Spleen (tissue), 11 donors: ENCODE measurements at regions not wholly inside any gene's neighbourhood (a gene's known extent, or its start where the extent isn't known, plus 50 kb on each side); places are given as distances from the start of the nearest gene placed in this dataset.

Source experiments
- DNase-seq: peaks from one replicate; pipeline ENCODE4 v3.0.0-alpha.2; 2020
- H3K27ac ChIP-seq, 8 donors: fragments of 200-600 bp; sonication (generic) in 7 of 8; 1 replicate in 4 of 8; 2 replicates in 4 of 8; pipeline versions ENCODE4 v1.5.0 to v1.8.0; 2016 to 2021; ENCODE audit warnings: inconsistent platforms in 4 of 8, mild to moderate bottlenecking in 4 of 8, moderate library complexity in 1 of 8
- H3K27me3 ChIP-seq, 7 donors: fragments of 200-600 bp; sonication (generic) in 6 of 7; replicated peaks in 1 of 7; 1 replicate in 4 of 7; 2 replicates in 3 of 7; pipeline versions ENCODE4 v1.5.0 to v1.8.0; 2016 to 2021; ENCODE audit warnings: inconsistent platforms in 3 of 7, mild to moderate bottlenecking in 1 of 7
- H3K36me3 ChIP-seq, 6 donors: fragments of 200-600 bp; sonication (generic) in 5 of 6; 1 replicate in 4 of 6; 2 replicates in 2 of 6; pipeline versions ENCODE4 v1.5.0 to v1.8.0; 2016 to 2021; ENCODE audit warnings: inconsistent platforms in 2 of 6
- H3K4me1 ChIP-seq, 6 donors: fragments of 200-600 bp; sonication (generic) in 5 of 6; 1 replicate in 3 of 6; 2 replicates in 3 of 6; pipeline versions ENCODE4 v1.5.0 to v1.8.0; 2016 to 2021; ENCODE audit warnings: inconsistent platforms in 3 of 6
- H3K4me3 ChIP-seq, 8 donors: fragments of 200-600 bp; sonication (generic) in 7 of 8; 1 replicate in 4 of 8; 2 replicates in 4 of 8; pipeline versions ENCODE4 v1.5.0 to v1.8.0; 2016 to 2021; ENCODE audit warnings: inconsistent platforms in 4 of 8, mild to moderate bottlenecking in 4 of 8, moderate library complexity in 2 of 8
- H3K9me3 ChIP-seq, 8 donors: fragments of 200-600 bp; sonication (generic) in 7 of 8; 1 replicate in 4 of 8; 2 replicates in 4 of 8; pipeline versions ENCODE4 v1.5.0 to v1.8.0; 2016 to 2021; ENCODE audit warnings: inconsistent platforms in 4 of 8
- CTCF ChIP-seq, 11 experiments: fragments of 200-600 bp in 7 of 11; fragments of 450-650 bp in 4 of 11; sonication (generic) in 4 of 11; IDR thresholded peaks in 8 of 11; conservative IDR thresholded peaks in 3 of 11; 1 replicate in 7 of 11; 2 replicates in 4 of 11; pipeline versions ENCODE4 v1.4.0 to v1.8.0; 2016 to 2021; ENCODE audit warnings: antibody characterized with exemption in 11 of 11, inconsistent platforms in 4 of 11, mild to moderate bottlenecking in 1 of 11
- POLR2A ChIP-seq, 3 donors: fragments of 450-650 bp; IDR thresholded peaks; one replicate each; pipeline ENCODE4 v1.5.1; 2017; ENCODE audit warnings: antibody characterized with exemption in 3 of 3, mild to moderate bottlenecking in 1 of 3
- POLR2AphosphoS5 ChIP-seq, 3 donors: sonication (generic); formaldehyde crosslinking; IDR thresholded peaks; one replicate each; pipeline ENCODE4 v1.5.1; 2017; ENCODE audit warnings: antibody characterized with exemption in 3 of 3
- WGBS, 5 donors: extraction: QIAGEN DNeasy Blood & Tissue Kit in 3 of 5; methylation state at CpG; one replicate each; pipeline versions ENCODE4 v1.1.5 to v1.1.7; 2013 to 2018; 5-methylcytosine and 5-hydroxymethylcytosine counted together
- intact Hi-C: fragments of 100-400 bp; cut with DNase I; formaldehyde crosslinking; loops from one replicate; pipeline ENCODE4 v1.15.0; 2023; ENCODE audit warnings: low total_unique reads
- donor health status: healthy with polysubstance abuse.
- donor health status: DM: no; HTN: no; CAD: no; lungs with moderate emphysema.
- donor health status: DM: no; HTN: no; CAD: no.
- donor health status: Bipolar disorder and iron deficiency.
- donor health status: healthy.
- donor health status: DM: no; HTN: no; CAD: no.
- donor health status: DM: yes; HTN: yes; CAD: no.

DNA sequence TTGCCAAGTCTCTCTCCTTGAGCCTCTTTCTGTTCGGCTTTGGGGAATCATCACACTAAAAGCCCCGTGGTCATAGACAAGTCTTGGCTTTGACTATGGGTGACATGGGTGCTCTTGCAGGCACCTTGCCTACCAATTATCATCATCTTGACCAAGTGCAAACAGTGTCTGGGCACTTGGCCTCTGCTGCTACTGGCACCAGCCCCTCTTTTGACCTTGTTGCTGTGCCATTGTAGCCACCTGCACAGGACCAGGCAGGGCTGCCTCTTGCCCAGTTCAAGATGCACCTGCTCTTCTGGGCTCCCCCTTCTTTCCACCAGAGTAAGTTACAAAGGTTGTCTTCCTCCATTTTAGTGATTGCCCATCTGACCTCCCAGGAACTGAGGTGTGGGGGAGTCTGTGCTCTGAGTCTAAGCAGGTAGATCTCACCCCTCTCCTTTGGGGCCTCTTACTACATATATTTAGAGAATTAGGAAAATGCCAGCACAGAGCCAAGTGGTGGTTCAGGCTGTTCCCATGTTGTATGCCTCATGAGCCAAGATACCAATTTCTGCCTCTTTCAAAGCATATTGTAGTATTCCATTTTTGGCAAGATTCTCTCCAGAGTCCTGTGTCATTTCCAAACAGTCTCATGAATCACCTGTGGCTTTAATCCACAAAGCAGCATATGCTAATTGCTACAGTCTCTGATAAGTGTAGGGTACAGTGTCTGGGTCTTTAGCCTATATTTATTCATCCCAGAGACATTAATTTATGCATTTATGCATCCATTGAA lies 142.9 kb upstream of the DAP start:
- TF ChIP-seq CTCF (IDR thresholded peaks at IDR 0.05 in 8 of 11, conservative IDR thresholded peaks at IDR 0.05 in 3 of 11) (no peak), POLR2AphosphoS5 (IDR thresholded peaks at IDR 0.05) (no peak), POLR2A (IDR thresholded peaks at IDR 0.05) (no peak)
- Histone ChIP-seq H3K27ac (no peak overlapping the region), H3K27me3 (peaks cover 0 to 13% (median 0%) of the 10 kb centered on the region in 7 donors), H3K4me1 (no peaks in the 10 kb centered on the region), H3K36me3 (no peaks in the 10 kb centered on the region), H3K4me3 (no peak overlapping the region), H3K9me3 (peaks cover 0 to 8% (median 0%) of the 10 kb centered on the region in 8 donors)
- no peak for DNase-seq
- intact Hi-C loops: no loop called here
- WGBS, 5 donors: 88 to 100% (median 94%) methylated on average over 2 of the region's 2 CpGs

DNA sequence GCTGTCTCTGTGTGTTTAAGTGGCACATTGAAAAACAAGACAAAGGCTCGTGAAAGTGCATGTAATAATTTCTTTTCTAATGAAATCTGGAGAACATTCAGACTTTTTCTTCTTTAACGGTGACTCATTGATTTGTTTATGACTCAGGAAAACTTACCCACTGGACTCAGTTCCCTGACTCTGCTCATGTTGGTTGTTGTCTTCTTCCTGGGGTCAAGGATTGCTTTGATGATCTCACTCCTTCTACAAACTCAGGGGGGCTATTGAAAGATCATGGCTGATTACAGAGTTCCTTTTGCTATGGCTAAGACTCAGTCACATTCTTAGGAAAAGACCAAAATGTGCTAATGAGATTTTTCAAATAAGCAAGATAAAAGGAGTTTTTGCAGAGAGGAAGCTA lies 141.1 kb upstream of the DAP start:
- intact Hi-C loops: no loop called here
- Histone ChIP-seq H3K27ac (no peak overlapping the region), H3K27me3 (peaks cover 0 to 13% (median 0%) of the 10 kb centered on the region in 7 donors), H3K9me3 (peaks cover 0 to 6% (median 0%) of the 10 kb centered on the region in 8 donors), H3K4me1 (no peaks in the 10 kb centered on the region), H3K36me3 (no peaks in the 10 kb centered on the region), H3K4me3 (no peak overlapping the region)
- no peak for DNase-seq
- 56 to 74% (median 66%) methylated on average over 2 of the region's 2 CpGs for WGBS, 5 donors
- TF ChIP-seq POLR2A (IDR thresholded peaks at IDR 0.05): no peak
- no peak for TF ChIP-seq CTCF (IDR thresholded peaks at IDR 0.05 in 8 of 11, conservative IDR thresholded peaks at IDR 0.05 in 3 of 11)
- no peak for TF ChIP-seq POLR2AphosphoS5 (IDR thresholded peaks at IDR 0.05)

DNA sequence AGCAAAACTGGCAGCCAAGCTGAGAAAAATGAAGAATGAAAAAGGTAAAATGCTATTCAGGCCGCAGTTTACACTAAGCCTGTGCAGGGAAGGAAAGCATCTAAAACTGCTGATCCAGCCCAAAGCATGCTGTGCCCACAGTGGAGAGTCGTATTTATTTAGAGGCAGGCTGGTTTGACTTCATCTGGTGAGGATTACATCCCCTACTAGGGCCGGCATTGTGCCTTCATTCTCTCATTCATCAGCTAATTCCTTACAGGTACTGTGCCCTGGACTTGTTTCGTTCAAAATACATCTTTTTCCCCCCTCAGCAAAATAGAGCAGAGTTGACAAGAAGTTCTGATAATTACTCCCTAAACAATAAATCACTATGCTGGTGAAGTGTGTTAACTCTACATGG lies 137.5 kb upstream of the DAP start:
- Histone ChIP-seq H3K9me3 (no peaks in the 10 kb centered on the region), H3K27ac (no peak overlapping the region), H3K36me3 (no peaks in the 10 kb centered on the region), H3K27me3 (no peaks in the 10 kb centered on the region), H3K4me3 (no peak overlapping the region), H3K4me1 (no peaks in the 10 kb centered on the region)
- TF ChIP-seq POLR2A (IDR thresholded peaks at IDR 0.05): no peak
- no peak for TF ChIP-seq CTCF (IDR thresholded peaks at IDR 0.05 in 8 of 11, conservative IDR thresholded peaks at IDR 0.05 in 3 of 11)
- TF ChIP-seq POLR2AphosphoS5 (IDR thresholded peaks at IDR 0.05): no peak
- DNase-seq: no peak
- intact Hi-C loops: no loop called here
- 75 to 89% (median 87%) methylated on average over 4 of the region's 4 CpGs for WGBS, 5 donors

DNA sequence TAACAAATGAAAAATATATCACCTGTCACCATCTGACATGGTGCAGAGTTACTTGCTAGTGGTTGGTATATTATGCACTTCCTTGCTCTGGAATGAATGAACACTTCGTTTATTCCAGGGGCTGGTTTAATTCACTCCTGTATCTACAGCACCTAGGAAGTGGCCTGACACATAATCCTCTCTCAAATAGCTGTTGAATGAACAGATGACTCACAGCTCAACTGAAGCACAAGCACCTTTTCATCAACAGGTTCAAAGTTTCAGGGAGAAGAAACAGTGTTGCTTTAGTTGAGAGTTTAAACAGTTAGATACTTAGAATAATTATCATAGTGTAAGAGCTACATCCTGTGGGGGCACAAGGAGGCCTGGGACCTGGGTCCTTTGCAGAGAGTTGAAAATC lies 135.0 kb upstream of the DAP start:
- 73 to 94% (median 78%) methylated on average over 1 of the region's 1 CpG for WGBS, 5 donors

More for the DNA sequence above, 135.0 kb upstream of the DAP start:
- no peak overlapping the region for H3K27ac ChIP-seq
- H3K27me3 ChIP-seq: no peaks in the 10 kb centered on the region
- H3K36me3 ChIP-seq: no peaks in the 10 kb centered on the region
- H3K4me1 ChIP-seq: no peaks in the 10 kb centered on the region
- no peak for TF ChIP-seq CTCF (IDR thresholded peaks at IDR 0.05 in 8 of 11, conservative IDR thresholded peaks at IDR 0.05 in 3 of 11)
- no peak for TF ChIP-seq POLR2AphosphoS5 (IDR thresholded peaks at IDR 0.05)
- TF ChIP-seq POLR2A (IDR thresholded peaks at IDR 0.05): no peak
- no peak overlapping the region for H3K4me3 ChIP-seq
- intact Hi-C loops: no loop called here
- no peak for DNase-seq
- H3K9me3 ChIP-seq: peaks cover 0 to 7% (median 4%) of the 10 kb centered on the region in 8 donors
